Lung (tissue), 11 donors: ENCODE measurements at regions not wholly inside any gene's neighbourhood (a gene's known extent, or its start where the extent isn't known, plus 50 kb on each side); places are given as distances from the start of the nearest gene placed in this dataset.
"Not testable (repeated sequence)": the region's sequence is repeated elsewhere in the genome, so short reads cannot be mapped to it uniquely, and the experiment has no call there.

ENCODE experiments used
- ATAC-seq: fragments of 200-7000 bp; cut with Tn5 transposase; one replicate; pipeline ENCODE4 v1.9.1; 2020; ENCODE audit warnings: moderate number of reproducible peaks; ENCODE audit not compliant: insufficient read depth, low FRiP score
- DNase-seq, 3 donors: peaks; one replicate each; pipeline ENCODE4 v3.0.0-alpha.2; 2013 to 2017
- H3K27ac ChIP-seq, 2 donors: one replicate each; pipeline ENCODE4 v1.5.1; 2013; ENCODE audit warnings: mild to moderate bottlenecking in 2 of 2, moderate library complexity in 2 of 2, control low read depth in 1 of 2, inconsistent platforms in 1 of 2, low read depth in 1 of 2, low read length in 1 of 2
- H3K27me3 ChIP-seq, 3 donors: one replicate each; pipeline ENCODE4 v1.5.1; 2013; ENCODE audit warnings: low read length in 2 of 3; ENCODE audit not compliant: control insufficient read depth in 3 of 3, insufficient read depth in 3 of 3
- H3K36me3 ChIP-seq, 4 donors: one replicate each; pipeline ENCODE4 v1.5.1; 2013; ENCODE audit warnings: low read length in 4 of 4, mild to moderate bottlenecking in 1 of 4, moderate library complexity in 1 of 4; ENCODE audit not compliant: control insufficient read depth in 4 of 4, insufficient read depth in 4 of 4
- H3K4me1 ChIP-seq, 5 donors: one replicate each; pipeline ENCODE4 v1.5.1; 2013; ENCODE audit warnings: low read length in 5 of 5, mild to moderate bottlenecking in 2 of 5, moderate library complexity in 1 of 5; ENCODE audit not compliant: control insufficient read depth in 5 of 5, insufficient read depth in 5 of 5
- H3K4me3 ChIP-seq: one replicate; pipeline ENCODE4 v1.5.1; 2013; ENCODE audit warnings: mild to moderate bottlenecking, control low read depth, moderate library complexity
- H3K9ac ChIP-seq, 2 donors: one replicate each; pipeline ENCODE4 v1.5.1; 2013; ENCODE audit warnings: low read length in 2 of 2, control low read depth in 1 of 2; ENCODE audit not compliant: insufficient read depth in 1 of 2
- H3K9me3 ChIP-seq, 4 donors: one replicate each; pipeline ENCODE4 v1.5.1; 2013; ENCODE audit warnings: low read length in 3 of 4, mild to moderate bottlenecking in 1 of 4, moderate library complexity in 1 of 4; ENCODE audit not compliant: control insufficient read depth in 4 of 4, insufficient read depth in 3 of 4
- WGBS, 2 donors: extraction: QIAGEN DNeasy Blood & Tissue Kit; methylation state at CpG; one replicate each; pipeline ENCODE4 v1.1.7; 2013; 5-methylcytosine and 5-hydroxymethylcytosine counted together
- TF ChIP-seq, protein P1 (sequence below): IDR thresholded peaks from 2 replicates; pipeline ENCODE4 v1.5.1; 2012; ENCODE audit warnings: mild to moderate bottlenecking; ENCODE audit errors: control extremely low read depth, extremely low read depth
- donor health status: control.
- donor health status: control.
- donor health status: Bipolar disorder and iron deficiency.
- donor health status: healthy.
- donor health status: DM: yes; HTN: yes; CAD: no.

DNA sequence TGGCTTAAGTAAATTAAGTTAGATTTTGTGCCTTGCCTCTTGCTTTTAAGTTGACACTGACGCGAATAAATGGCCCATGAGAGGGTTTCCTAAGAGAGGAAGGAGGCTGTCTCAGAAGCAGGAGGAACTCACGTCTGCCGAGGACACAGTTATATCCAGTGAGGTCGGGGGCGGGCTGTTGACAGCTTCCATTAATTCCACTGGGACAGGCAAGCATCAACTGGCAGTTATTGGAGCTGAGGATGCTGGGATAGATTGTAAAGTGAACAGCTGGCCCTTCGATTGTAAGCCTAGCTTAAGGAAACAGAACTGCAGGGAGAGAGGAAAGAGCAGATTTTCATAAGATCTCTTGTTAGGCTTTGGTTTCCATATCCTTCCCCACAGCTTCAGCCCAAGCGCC, 399.2 kb downstream of the IPO8 start:
- no peaks in the 10 kb centered on the region for H3K27me3 ChIP-seq
- 50 to 70% methylated on average over 8 of the region's 8 CpGs for WGBS, 2 donors
- no peak overlapping the region for H3K9ac ChIP-seq
- TF ChIP-seq, protein P1, sequence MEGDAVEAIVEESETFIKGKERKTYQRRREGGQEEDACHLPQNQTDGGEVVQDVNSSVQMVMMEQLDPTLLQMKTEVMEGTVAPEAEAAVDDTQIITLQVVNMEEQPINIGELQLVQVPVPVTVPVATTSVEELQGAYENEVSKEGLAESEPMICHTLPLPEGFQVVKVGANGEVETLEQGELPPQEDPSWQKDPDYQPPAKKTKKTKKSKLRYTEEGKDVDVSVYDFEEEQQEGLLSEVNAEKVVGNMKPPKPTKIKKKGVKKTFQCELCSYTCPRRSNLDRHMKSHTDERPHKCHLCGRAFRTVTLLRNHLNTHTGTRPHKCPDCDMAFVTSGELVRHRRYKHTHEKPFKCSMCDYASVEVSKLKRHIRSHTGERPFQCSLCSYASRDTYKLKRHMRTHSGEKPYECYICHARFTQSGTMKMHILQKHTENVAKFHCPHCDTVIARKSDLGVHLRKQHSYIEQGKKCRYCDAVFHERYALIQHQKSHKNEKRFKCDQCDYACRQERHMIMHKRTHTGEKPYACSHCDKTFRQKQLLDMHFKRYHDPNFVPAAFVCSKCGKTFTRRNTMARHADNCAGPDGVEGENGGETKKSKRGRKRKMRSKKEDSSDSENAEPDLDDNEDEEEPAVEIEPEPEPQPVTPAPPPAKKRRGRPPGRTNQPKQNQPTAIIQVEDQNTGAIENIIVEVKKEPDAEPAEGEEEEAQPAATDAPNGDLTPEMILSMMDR = no peak
- H3K27ac ChIP-seq = no peak overlapping the region
- peaks cover 0 to 5% (median 2%) of the 10 kb centered on the region in 4 donors for H3K9me3 ChIP-seq
- no peaks in the 10 kb centered on the region for H3K4me1 ChIP-seq
- no peak overlapping the region for H3K4me3 ChIP-seq
- ATAC-seq (no peak), DNase-seq (peak in 1 of 3 donors; percentile 3)
- H3K36me3 ChIP-seq = no peaks in the 10 kb centered on the region

DNA sequence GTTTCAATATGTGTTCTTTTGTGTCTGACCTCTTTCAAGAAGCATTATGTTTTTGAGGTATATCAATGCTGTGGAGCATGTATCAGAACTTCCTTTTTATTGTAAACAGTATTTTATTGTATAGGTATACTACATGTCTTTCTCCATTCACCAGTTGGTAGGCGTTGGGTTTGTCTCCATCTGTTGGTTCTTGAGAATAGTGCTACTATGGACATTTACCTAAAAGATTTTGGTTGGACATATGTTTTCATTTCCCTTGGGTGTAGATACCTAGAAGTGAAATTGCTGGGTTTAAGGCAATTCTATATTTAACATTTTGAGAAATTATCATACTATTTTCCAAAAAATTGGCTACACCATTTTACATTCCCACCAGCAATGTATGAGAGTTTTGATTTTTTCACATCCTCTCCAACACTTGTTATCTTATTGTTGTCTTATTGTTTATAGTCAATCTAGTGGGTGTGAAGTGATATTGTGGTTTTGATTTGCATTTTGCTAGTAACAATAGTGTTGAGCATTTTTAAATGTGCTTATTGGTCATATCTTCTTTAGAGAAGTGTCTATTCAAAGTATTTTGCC, 409.2 kb downstream of the IPO8 start:
- TF ChIP-seq, protein P1 = no peak
- 42 to 44% methylated on average over 1 of the region's 1 CpG for WGBS, 2 donors
- Histone ChIP-seq H3K36me3 (no peaks in the 10 kb centered on the region), H3K27ac (no peak overlapping the region), H3K4me3 (no peak overlapping the region), H3K9me3 (peaks cover 0 to 3% (median 0%) of the 10 kb centered on the region in 4 donors), H3K4me1 (no peaks in the 10 kb centered on the region), H3K9ac (no peak overlapping the region), H3K27me3 (no peaks in the 10 kb centered on the region)
- peak in 2 of 3 donors; percentile 39 for DNase-seq
- ATAC-seq = no peak

DNA sequence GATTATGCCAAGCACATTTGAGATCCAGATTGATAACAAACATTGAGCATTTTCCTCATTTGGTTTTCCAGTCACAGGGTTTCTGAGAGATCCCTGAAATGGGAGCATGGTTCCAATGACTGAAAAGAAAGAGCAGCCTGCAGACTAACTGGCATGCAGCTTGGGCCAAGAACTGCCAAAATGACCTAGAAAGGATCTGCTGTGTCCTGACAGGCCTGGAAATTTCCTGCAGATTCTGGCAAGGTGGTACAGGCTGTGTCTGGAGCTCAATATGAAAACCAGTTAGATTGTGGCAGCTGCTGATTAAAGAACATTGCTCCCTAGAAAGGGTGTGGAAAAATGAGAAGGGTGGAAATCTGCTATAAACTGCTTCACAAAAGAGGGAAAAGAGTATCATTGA, 417.3 kb downstream of the IPO8 start:
- TF ChIP-seq, protein P1 = no peak
- H3K4me1 ChIP-seq = no peaks in the 10 kb centered on the region
- ATAC-seq (no peak), DNase-seq (no peak)
- no peak overlapping the region for H3K27ac ChIP-seq
- H3K9ac ChIP-seq = no peak overlapping the region
- H3K27me3 ChIP-seq = no peaks in the 10 kb centered on the region
- H3K9me3 ChIP-seq = no peaks in the 10 kb centered on the region
- no peak overlapping the region for H3K4me3 ChIP-seq
- no peaks in the 10 kb centered on the region for H3K36me3 ChIP-seq

DNA sequence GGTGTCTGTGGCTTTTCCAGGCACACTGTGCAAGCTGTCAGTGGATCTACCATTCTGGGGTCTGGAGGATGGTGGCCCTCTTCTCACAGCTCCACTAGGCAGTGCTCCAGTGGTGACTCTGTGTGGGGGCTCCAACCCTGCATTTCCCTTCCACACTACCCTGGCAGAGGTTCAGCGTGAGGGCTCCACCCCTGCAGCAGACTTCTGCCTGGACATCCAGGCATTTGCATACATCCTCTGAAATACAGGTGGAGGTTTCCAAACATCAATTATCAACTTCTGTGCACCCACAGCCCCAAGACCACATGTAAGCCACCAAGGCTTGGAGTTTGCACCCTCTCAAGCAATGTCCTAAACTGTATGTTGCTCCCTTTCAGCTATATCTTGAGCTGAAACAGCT, 423.2 kb downstream of the IPO8 start:
- not testable (repeated sequence) for H3K27me3 ChIP-seq, H3K9me3 ChIP-seq, H3K4me3 ChIP-seq, H3K9ac ChIP-seq, DNase-seq, H3K36me3 ChIP-seq, ATAC-seq, H3K27ac ChIP-seq
- WGBS, 2 donors = 43 to 100% methylated on average over 1 of the region's 1 CpG
- peaks cover 0 to 28% (median 0%) of the 10 kb centered on the region in 5 donors for H3K4me1 ChIP-seq
